Ovary (tissue), 3 donors: ENCODE measurements at regions not wholly inside any gene's neighbourhood (a gene's known extent, or its start where the extent isn't known, plus 50 kb on each side); places are given as distances from the start of the nearest gene placed in this dataset.

ENCODE experiments used
- CTCF ChIP-seq, 3 donors: fragments of 450-650 bp in 2 of 3; fragments of 200-600 bp in 1 of 3; IDR thresholded peaks; one replicate each; pipeline versions ENCODE4 v1.5.1 to v1.8.0; 2016 to 2022; ENCODE audit warnings: antibody characterized with exemption in 3 of 3, mild to moderate bottlenecking in 1 of 3
- EP300 ChIP-seq: sonication (generic); formaldehyde crosslinking; IDR thresholded peaks from one replicate; pipeline ENCODE4 v1.6.1; 2017; ENCODE audit warnings: antibody characterized with exemption
- donor health status: DM: no; HTN: no; CAD: no.

DNA sequence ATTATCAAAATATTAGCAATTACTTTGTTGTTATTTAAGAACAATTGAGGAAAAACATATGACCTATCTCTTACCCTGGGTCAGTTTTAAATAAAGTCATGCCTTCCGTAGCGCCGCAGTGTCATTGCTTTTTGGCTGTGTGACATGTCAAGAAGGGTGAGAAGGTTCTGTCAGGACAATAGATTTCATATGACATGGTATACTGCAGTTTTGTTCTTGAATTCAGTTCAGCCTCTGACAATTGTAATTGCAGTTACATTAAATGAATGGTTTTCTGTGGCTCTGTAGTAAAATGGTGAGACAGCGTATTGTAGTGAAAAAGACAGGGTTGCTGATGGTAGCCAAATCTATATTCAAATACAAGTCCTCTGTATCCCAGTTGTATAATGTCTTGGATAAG, 307.2 kb downstream of the CDH2 start:
- TF ChIP-seq CTCF (IDR thresholded peaks at IDR 0.05) (no peak), EP300 (no peak)
